K562 (cell line): ENCODE measurements at regions not wholly inside any gene's neighbourhood (a gene's known extent, or its start where the extent isn't known, plus 50 kb on each side); places are given as distances from the start of the nearest gene placed in this dataset.

ENCODE experiments used
- ATAC-seq: fragments of 200-7000 bp; cut with Tn5 transposase; 3 replicates; pipeline ENCODE4 v1.9.1; 2020; ENCODE audit warnings: moderate library complexity
- BruUV-seq: library from RNA; stranded (reverse); fragments of 400-500 nt; replicated peaks from 2 replicates; lab custom pipeline; 2021; lab: Mats Ljungman, UMichigan
- CTCF ChIA-PET: fragments of 300-600 bp; formaldehyde crosslinking; extraction: SDS; loops from one replicate; lab custom pipeline; 2021; ENCODE audit warnings: low intra/inter-chr PET ratio; lab: Yijun Ruan, JAX
- POLR2A ChIA-PET: fragments of 300-600, 350-650 bp; sonication (Branson Sonifier 250); formaldehyde crosslinking; extraction: SDS; loops from one replicate; lab custom pipeline; 2021; ENCODE audit warnings: antibody characterized with exemption, inconsistent platforms; lab: Yijun Ruan, JAX
- DNase-seq, 4 experiments: peaks; one replicate each; pipeline versions ENCODE4 v3.0.0 to v3.0.0-alpha.2; 2011 to 2018; ENCODE audit warnings: low spot score in 3 of 4, mixed read lengths in 3 of 4; ENCODE audit errors: extremely low read depth in 1 of 4
- FAIRE-seq: peaks from 2 replicates; lab custom pipeline; 2011; peaks lifted over from hg19 to GRCh38; lab: Jason Lieb, UNC
- H2AFZ ChIP-seq: 2 replicates; pipeline ENCODE4 v1.6.0; 2011; ENCODE audit warnings: low read depth, low read length, control low read depth, inconsistent platforms
- H3K27ac ChIP-seq: fragments of 200-600 bp; 3 replicates; pipeline ENCODE4 v1.8.0; 2011; ENCODE audit warnings: low read depth, mild to moderate bottlenecking, control low read depth, inconsistent platforms, low read length, moderate library complexity, mixed read lengths; ENCODE audit errors: extremely low read depth
- H3K27me3 ChIP-seq, 2 experiments: fragments of 300-600 bp in 1 of 2; 2 replicates in 1 of 2; 3 replicates in 1 of 2; pipeline versions ENCODE4 v1.6.0 to v1.8.0; 2011; ENCODE audit warnings: inconsistent platforms in 2 of 2, low read length in 2 of 2, mild to moderate bottlenecking in 1 of 2, mixed read lengths in 1 of 2, moderate library complexity in 1 of 2; ENCODE audit not compliant: control insufficient read depth in 2 of 2, insufficient read depth in 2 of 2
- H3K36me3 ChIP-seq: fragments of 300-600 bp; 3 replicates; pipeline ENCODE4 v1.8.0; 2011; ENCODE audit warnings: mild to moderate bottlenecking, low read length, inconsistent platforms; ENCODE audit not compliant: control insufficient read depth, insufficient read depth
- H3K4me1 ChIP-seq, 2 experiments: fragments of 200-600 bp in 1 of 2; replicated peaks in 1 of 2; 2 replicates in 1 of 2; 3 replicates in 1 of 2; pipeline versions ENCODE4 v1.5.1 to v1.8.0; 2011; ENCODE audit warnings: inconsistent platforms in 2 of 2, low read length in 2 of 2, mild to moderate bottlenecking in 1 of 2, mixed read lengths in 1 of 2, moderate library complexity in 1 of 2; ENCODE audit not compliant: control insufficient read depth in 2 of 2, insufficient read depth in 2 of 2
- H3K4me2 ChIP-seq: 2 replicates; pipeline ENCODE4 v1.6.1; 2011; ENCODE audit warnings: low read length, control low read depth, inconsistent platforms, mixed read lengths; ENCODE audit not compliant: insufficient read depth
- H3K4me3 ChIP-seq: fragments of 200-600 bp; sonication (generic), shearing (Covaris generic); 2 replicates; pipeline ENCODE4 v1.5.1; 2016; ENCODE audit warnings: control low read depth, inconsistent platforms
- H3K79me2 ChIP-seq: fragments of 200-600 bp; 3 replicates; pipeline ENCODE4 v1.8.0; 2011; ENCODE audit warnings: low read length, inconsistent platforms; ENCODE audit not compliant: control insufficient read depth, insufficient read depth
- H3K9ac ChIP-seq, 2 experiments: 2 replicates each; pipeline versions ENCODE4 v1.6.0 to v1.6.1; 2011; ENCODE audit warnings: low read depth in 2 of 2, low read length in 2 of 2, control low read depth in 1 of 2, inconsistent platforms in 1 of 2, mild to moderate bottlenecking in 1 of 2, mixed read lengths in 1 of 2; ENCODE audit not compliant: insufficient read depth in 1 of 2
- H3K9me1 ChIP-seq: one replicate; pipeline ENCODE4 v1.6.0; 2011; ENCODE audit warnings: inconsistent platforms, mild to moderate bottlenecking, low read length, moderate library complexity; ENCODE audit not compliant: control insufficient read depth, insufficient read depth
- H3K9me3 ChIP-seq: replicated peaks from 2 replicates; pipeline ENCODE4 v1.5.1; 2011; ENCODE audit warnings: low read depth, low read length, inconsistent platforms; ENCODE audit not compliant: control insufficient read depth, insufficient read depth
- H4K20me1 ChIP-seq: replicated peaks from 2 replicates; pipeline ENCODE4 v1.6.1; 2011; ENCODE audit warnings: low read length, inconsistent platforms, mixed read lengths; ENCODE audit not compliant: control insufficient read depth, insufficient read depth
- BRF1 ChIP-seq: IDR thresholded peaks from 3 replicates; pipeline ENCODE4 v1.6.1; 2011; ENCODE audit warnings: borderline replicate concordance, mild to moderate bottlenecking; ENCODE audit not compliant: insufficient read length; ENCODE audit errors: extremely low read depth
- C11orf30 ChIP-seq: fragments of 450-650 bp; IDR thresholded peaks from 2 replicates; pipeline ENCODE4 v1.6.1; 2016; ENCODE audit warnings: low read depth, mild to moderate bottlenecking
- EHMT2 ChIP-seq: fragments of 450-650 bp; IDR thresholded peaks from 2 replicates; pipeline ENCODE4 v1.6.1; 2018; ENCODE audit warnings: antibody characterized with exemption
- HDAC8 ChIP-seq: fragments of 450-650 bp; IDR thresholded peaks from 2 replicates; pipeline ENCODE4 v1.6.1; 2016; ENCODE audit warnings: mild to moderate bottlenecking, missing genetic modification characterization, moderate library complexity, missing compliant biosample characterization
- KLF13 ChIP-seq: fragments of 450-650 bp; IDR thresholded peaks from 2 replicates; pipeline ENCODE4 v1.6.1; 2016; ENCODE audit warnings: missing genetic modification characterization, low read depth, mild to moderate bottlenecking, missing compliant biosample characterization, moderate library complexity, borderline replicate concordance
- RBM15 ChIP-seq: fragments of 200-400 bp; formaldehyde crosslinking; IDR thresholded peaks from 2 replicates; pipeline ENCODE4 v1.6.1; 2018; ENCODE audit warnings: mild to moderate bottlenecking, low read length, moderate library complexity; ENCODE audit not compliant: insufficient read depth
- SIX5 ChIP-seq, 2 experiments: IDR thresholded peaks; 2 replicates each; pipeline ENCODE4 v1.6.1; 2011; ENCODE audit warnings: low read length in 2 of 2, borderline replicate concordance in 1 of 2, low read depth in 1 of 2, mild to moderate bottlenecking in 1 of 2, moderate library complexity in 1 of 2; ENCODE audit not compliant: insufficient read depth in 1 of 2
- SLC30A9 ChIP-seq: fragments of 250-450 bp; sonication (Bioruptor Pico); IDR thresholded peaks from 2 replicates; pipeline ENCODE4 v1.8.0; 2022; ENCODE audit warnings: mild to moderate bottlenecking, moderate library complexity
- ZBED1 ChIP-seq: IDR thresholded peaks from 2 replicates; pipeline ENCODE4 v1.6.1; 2014
- WGBS: fragments of 100-300 bp; shearing (Covaris generic); methylation state at CpG from one replicate; pipeline ENCODE4 v1.1.6; 2016; ENCODE audit warnings: low coverage, mixed read lengths; ENCODE audit not compliant: insufficient coverage; ENCODE audit errors: missing lambda C conversion rate; 5-methylcytosine and 5-hydroxymethylcytosine counted together
- in situ Hi-C: fragments of 300-500 bp; cut with MboI; formaldehyde crosslinking; loops from 4 replicates; pipeline ENCODE4 v1.15.0; 2018; ENCODE audit warnings: inconsistent platforms, mixed read lengths
- intact Hi-C: fragments of 100-400 bp; cut with micrococcal nuclease; formaldehyde crosslinking; loops from 2 replicates; pipeline ENCODE4 v1.14.2; 2022
- TF ChIP-seq, protein P1 (sequence below): sonication (generic); formaldehyde crosslinking; IDR thresholded peaks from 2 replicates; pipeline ENCODE4 v1.8.0; 2023; ENCODE audit warnings: mild to moderate bottlenecking, missing genetic modification reagents
- TF ChIP-seq, protein P2 (sequence below): fragments of 450-650 bp; IDR thresholded peaks from 2 replicates; pipeline ENCODE4 v1.6.1; 2016; ENCODE audit warnings: mild to moderate bottlenecking, moderate library complexity

GRCh38 chr1:219310181-219310728, 136.6 kb downstream of the LYPLAL1 start:
- H3K9me1 ChIP-seq = no peaks in the 10 kb centered on the region
- WGBS = 0% methylated on average over 1 of the region's 1 CpG
- POLR2A ChIA-PET = interaction anchor here (0.8 kb wide), 1 partner anchor 139 kb away, joined by 4 read pairs; no protein-coding TSS in a partner anchor
- H3K79me2 ChIP-seq = no peaks in the 10 kb centered on the region
- no peaks in the 10 kb centered on the region for H3K27me3 ChIP-seq
- no peak overlapping the region for H3K4me3 ChIP-seq
- in situ Hi-C loops = no loop called here
- no peak overlapping the region for H2AFZ ChIP-seq
- DNase-seq (no peak), ATAC-seq (no peak), FAIRE-seq (no peak)
- no peak overlapping the region for H3K4me2 ChIP-seq
- no peaks in the 10 kb centered on the region for H3K4me1 ChIP-seq
- H3K9ac ChIP-seq = no peak overlapping the region
- intact Hi-C loops = no loop called here
- H3K9me3 ChIP-seq = no peaks in the 10 kb centered on the region
- CTCF ChIA-PET = no interaction called here
- H4K20me1 ChIP-seq = no peaks in the 10 kb centered on the region
- H3K36me3 ChIP-seq = no peaks in the 10 kb centered on the region
- BruUV-seq = no TSS peak
- no peak overlapping the region for H3K27ac ChIP-seq
- TF ChIP-seq ZBED1 = no peak
- TF ChIP-seq BRF1 = no peak
- no peak for TF ChIP-seq KLF13
- TF ChIP-seq EHMT2 = no peak
- TF ChIP-seq, protein P1, sequence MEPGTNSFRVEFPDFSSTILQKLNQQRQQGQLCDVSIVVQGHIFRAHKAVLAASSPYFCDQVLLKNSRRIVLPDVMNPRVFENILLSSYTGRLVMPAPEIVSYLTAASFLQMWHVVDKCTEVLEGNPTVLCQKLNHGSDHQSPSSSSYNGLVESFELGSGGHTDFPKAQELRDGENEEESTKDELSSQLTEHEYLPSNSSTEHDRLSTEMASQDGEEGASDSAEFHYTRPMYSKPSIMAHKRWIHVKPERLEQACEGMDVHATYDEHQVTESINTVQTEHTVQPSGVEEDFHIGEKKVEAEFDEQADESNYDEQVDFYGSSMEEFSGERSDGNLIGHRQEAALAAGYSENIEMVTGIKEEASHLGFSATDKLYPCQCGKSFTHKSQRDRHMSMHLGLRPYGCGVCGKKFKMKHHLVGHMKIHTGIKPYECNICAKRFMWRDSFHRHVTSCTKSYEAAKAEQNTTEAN (CRISPR knock-in tag) = no peak
- TF ChIP-seq SIX5 (IDR thresholded peaks at IDR 0.05; ENCODE audit: borderline replicate concordance in 1 of 2, insufficient read depth in 1 of 2, low read depth in 1 of 2, low read length in 2 of 2) = no peak
- no peak for TF ChIP-seq RBM15
- TF ChIP-seq HDAC8 = no peak
- TF ChIP-seq SLC30A9 = no peak
- TF ChIP-seq, protein P2, sequence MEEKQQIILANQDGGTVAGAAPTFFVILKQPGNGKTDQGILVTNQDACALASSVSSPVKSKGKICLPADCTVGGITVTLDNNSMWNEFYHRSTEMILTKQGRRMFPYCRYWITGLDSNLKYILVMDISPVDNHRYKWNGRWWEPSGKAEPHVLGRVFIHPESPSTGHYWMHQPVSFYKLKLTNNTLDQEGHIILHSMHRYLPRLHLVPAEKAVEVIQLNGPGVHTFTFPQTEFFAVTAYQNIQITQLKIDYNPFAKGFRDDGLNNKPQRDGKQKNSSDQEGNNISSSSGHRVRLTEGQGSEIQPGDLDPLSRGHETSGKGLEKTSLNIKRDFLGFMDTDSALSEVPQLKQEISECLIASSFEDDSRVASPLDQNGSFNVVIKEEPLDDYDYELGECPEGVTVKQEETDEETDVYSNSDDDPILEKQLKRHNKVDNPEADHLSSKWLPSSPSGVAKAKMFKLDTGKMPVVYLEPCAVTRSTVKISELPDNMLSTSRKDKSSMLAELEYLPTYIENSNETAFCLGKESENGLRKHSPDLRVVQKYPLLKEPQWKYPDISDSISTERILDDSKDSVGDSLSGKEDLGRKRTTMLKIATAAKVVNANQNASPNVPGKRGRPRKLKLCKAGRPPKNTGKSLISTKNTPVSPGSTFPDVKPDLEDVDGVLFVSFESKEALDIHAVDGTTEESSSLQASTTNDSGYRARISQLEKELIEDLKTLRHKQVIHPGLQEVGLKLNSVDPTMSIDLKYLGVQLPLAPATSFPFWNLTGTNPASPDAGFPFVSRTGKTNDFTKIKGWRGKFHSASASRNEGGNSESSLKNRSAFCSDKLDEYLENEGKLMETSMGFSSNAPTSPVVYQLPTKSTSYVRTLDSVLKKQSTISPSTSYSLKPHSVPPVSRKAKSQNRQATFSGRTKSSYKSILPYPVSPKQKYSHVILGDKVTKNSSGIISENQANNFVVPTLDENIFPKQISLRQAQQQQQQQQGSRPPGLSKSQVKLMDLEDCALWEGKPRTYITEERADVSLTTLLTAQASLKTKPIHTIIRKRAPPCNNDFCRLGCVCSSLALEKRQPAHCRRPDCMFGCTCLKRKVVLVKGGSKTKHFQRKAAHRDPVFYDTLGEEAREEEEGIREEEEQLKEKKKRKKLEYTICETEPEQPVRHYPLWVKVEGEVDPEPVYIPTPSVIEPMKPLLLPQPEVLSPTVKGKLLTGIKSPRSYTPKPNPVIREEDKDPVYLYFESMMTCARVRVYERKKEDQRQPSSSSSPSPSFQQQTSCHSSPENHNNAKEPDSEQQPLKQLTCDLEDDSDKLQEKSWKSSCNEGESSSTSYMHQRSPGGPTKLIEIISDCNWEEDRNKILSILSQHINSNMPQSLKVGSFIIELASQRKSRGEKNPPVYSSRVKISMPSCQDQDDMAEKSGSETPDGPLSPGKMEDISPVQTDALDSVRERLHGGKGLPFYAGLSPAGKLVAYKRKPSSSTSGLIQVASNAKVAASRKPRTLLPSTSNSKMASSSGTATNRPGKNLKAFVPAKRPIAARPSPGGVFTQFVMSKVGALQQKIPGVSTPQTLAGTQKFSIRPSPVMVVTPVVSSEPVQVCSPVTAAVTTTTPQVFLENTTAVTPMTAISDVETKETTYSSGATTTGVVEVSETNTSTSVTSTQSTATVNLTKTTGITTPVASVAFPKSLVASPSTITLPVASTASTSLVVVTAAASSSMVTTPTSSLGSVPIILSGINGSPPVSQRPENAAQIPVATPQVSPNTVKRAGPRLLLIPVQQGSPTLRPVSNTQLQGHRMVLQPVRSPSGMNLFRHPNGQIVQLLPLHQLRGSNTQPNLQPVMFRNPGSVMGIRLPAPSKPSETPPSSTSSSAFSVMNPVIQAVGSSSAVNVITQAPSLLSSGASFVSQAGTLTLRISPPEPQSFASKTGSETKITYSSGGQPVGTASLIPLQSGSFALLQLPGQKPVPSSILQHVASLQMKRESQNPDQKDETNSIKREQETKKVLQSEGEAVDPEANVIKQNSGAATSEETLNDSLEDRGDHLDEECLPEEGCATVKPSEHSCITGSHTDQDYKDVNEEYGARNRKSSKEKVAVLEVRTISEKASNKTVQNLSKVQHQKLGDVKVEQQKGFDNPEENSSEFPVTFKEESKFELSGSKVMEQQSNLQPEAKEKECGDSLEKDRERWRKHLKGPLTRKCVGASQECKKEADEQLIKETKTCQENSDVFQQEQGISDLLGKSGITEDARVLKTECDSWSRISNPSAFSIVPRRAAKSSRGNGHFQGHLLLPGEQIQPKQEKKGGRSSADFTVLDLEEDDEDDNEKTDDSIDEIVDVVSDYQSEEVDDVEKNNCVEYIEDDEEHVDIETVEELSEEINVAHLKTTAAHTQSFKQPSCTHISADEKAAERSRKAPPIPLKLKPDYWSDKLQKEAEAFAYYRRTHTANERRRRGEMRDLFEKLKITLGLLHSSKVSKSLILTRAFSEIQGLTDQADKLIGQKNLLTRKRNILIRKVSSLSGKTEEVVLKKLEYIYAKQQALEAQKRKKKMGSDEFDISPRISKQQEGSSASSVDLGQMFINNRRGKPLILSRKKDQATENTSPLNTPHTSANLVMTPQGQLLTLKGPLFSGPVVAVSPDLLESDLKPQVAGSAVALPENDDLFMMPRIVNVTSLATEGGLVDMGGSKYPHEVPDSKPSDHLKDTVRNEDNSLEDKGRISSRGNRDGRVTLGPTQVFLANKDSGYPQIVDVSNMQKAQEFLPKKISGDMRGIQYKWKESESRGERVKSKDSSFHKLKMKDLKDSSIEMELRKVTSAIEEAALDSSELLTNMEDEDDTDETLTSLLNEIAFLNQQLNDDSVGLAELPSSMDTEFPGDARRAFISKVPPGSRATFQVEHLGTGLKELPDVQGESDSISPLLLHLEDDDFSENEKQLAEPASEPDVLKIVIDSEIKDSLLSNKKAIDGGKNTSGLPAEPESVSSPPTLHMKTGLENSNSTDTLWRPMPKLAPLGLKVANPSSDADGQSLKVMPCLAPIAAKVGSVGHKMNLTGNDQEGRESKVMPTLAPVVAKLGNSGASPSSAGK = no peak
- TF ChIP-seq C11orf30 = no peak
